Astrocyte of the cerebellum (primary cell): ENCODE measurements at regions not wholly inside any gene's neighbourhood (a gene's known extent, or its start where the extent isn't known, plus 50 kb on each side); places are given as distances from the start of the nearest gene placed in this dataset.

Experiments
- DNase-seq: peaks from one replicate; pipeline ENCODE4 v3.0.0-alpha.2; 2011; ENCODE audit warnings: low read depth
- H3K4me3 ChIP-seq: 2 replicates; pipeline ENCODE4 v1.5.1; 2011; ENCODE audit warnings: mild to moderate bottlenecking, low read depth, low read length, moderate library complexity
- in situ Hi-C: cut with HindIII; loops from 2 replicates; pipeline ENCODE4 v1.10.0; 2017; ENCODE audit warnings: low sequenced_read_pairs
- TF ChIP-seq, protein P1 (sequence below): IDR thresholded peaks from 2 replicates; pipeline ENCODE4 v1.5.1; 2012; ENCODE audit warnings: low read length, low read depth, moderate library complexity, mild to moderate bottlenecking; ENCODE audit errors: missing control alignments

DNA sequence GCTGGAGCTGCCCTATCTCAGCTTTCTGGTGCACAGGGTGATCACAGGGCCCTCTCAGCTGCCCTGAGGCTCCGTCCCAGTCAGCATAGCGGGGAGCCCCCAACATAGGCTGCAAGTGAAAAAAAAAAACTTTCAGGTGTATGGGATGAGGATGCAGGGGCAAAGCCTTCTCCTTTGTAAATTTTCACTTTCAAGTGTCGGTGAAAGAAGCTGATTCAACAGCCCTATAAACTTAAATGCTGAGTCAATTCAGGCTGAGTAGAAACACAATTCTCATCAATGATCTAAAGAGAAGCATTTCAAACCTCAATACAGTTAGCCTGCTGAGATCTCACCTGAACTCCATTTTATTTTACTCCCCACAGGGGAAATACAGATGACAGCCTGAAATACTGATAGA is 171.2 kb downstream of the SEC16B start:
- TF ChIP-seq, protein P1, sequence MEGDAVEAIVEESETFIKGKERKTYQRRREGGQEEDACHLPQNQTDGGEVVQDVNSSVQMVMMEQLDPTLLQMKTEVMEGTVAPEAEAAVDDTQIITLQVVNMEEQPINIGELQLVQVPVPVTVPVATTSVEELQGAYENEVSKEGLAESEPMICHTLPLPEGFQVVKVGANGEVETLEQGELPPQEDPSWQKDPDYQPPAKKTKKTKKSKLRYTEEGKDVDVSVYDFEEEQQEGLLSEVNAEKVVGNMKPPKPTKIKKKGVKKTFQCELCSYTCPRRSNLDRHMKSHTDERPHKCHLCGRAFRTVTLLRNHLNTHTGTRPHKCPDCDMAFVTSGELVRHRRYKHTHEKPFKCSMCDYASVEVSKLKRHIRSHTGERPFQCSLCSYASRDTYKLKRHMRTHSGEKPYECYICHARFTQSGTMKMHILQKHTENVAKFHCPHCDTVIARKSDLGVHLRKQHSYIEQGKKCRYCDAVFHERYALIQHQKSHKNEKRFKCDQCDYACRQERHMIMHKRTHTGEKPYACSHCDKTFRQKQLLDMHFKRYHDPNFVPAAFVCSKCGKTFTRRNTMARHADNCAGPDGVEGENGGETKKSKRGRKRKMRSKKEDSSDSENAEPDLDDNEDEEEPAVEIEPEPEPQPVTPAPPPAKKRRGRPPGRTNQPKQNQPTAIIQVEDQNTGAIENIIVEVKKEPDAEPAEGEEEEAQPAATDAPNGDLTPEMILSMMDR: no peak
- H3K4me3 ChIP-seq: no peak overlapping the region
- in situ Hi-C loops: no loop called here
- DNase-seq: no peak

DNA sequence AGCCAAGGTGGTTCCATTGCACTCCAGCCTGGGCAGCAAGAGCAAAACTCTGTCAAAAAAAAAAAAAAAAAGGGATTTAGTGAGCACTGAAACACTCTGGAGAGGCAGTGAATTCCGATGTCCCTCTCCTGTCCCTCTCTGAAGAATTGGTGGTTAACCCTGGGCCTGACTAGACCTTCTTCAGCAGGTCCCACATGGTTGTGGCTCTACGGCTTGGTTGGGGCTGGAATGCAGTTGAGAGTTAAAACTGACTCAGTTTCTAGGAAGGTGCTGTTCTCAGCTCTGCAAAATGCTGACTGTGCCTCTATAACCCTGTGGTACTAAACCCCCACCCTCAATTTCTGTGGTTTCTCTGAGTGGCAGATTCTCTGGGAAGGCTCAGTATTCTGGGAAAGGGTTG is 173.3 kb downstream of the SEC16B start:
- in situ Hi-C loops: no loop called here
- no peak overlapping the region for H3K4me3 ChIP-seq
- TF ChIP-seq, protein P1: no peak
- DNase-seq: no peak

- in situ Hi-C loops: no loop called here
- no peak overlapping the region for H3K4me3 ChIP-seq
- TF ChIP-seq, protein P1: no peak
- DNase-seq: no peak
Observed at GRCh38 chr1:177794376-177794991, 175.4 kb downstream of the SEC16B start.

DNA sequence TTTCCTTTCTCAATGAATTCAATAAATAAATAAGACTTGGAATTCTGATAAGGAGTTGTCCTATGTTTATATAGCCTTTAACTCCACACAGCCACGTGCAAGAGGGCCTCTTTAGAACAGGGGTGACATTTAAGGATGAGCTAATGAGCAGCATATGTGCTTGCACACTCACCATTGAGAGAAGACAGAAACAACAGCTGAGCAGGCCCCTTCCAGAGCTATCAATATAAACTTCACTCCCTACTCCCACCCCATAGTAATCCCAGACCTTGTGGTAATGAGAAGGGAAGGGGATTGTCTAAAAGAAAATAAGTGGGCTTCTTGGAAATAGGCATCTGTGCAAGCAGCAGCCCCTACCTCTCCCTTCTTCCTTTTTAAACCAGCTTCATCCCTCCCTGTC is 176.0 kb downstream of the SEC16B start:
- TF ChIP-seq, protein P1: no peak
- no peak for DNase-seq
- in situ Hi-C loops: no loop called here
- no peak overlapping the region for H3K4me3 ChIP-seq

DNA sequence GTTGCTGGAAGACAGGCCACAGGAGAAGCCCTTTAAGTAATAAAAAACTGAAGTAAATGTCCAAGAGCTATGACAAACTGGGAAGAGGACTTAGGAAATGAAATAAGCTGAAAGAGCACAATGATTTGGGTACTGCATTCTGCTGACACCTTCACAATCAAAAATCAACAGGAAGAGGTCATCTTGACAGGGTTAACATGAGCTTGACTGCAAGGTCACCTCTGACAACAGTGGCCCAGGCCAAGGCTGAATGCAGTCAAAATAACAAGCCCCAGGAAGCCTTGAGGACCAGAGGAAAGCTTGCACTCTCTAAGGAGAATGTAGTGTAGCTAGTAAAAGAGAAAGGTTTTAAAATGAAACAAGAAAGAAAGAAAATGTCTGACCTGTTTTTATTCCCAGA is 179.3 kb downstream of the SEC16B start:
- in situ Hi-C loops: no loop called here
- TF ChIP-seq, protein P1: no peak
- no peak overlapping the region for H3K4me3 ChIP-seq
- no peak for DNase-seq

- in situ Hi-C loops: no loop called here
- TF ChIP-seq, protein P1: no peak
- no peak for DNase-seq
- H3K4me3 ChIP-seq: no peak overlapping the region
Observed at GRCh38 chr1:177789956-177790355, 179.9 kb downstream of the SEC16B start.
